ENCODE measurements at regions not wholly inside any gene's neighbourhood (a gene's known extent, or its start where the extent isn't known, plus 50 kb on each side); places are given as distances from the start of the nearest gene placed in this dataset.

DNA sequence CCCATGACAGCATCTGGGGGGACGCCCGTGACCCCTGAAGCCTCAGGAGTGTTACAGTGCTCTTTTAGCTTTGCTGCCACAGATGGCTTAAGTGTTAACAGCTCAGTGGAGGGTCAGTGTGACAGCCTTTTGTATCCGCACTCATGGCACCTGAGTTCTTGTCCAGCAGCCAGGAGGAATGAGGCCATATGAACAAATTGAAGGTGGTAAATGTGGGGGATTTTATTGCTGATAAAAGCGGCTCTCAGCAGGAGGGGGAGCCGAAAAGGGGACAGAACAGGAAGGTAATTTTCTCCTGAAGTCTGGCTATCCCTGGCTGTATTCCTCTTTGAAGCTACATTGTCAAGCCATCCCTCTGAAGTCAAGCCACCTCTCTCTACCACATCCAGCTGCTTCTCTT is 441.0 kb downstream of the RAPGEF2 start:
- TF ChIP-seq, protein P1, sequence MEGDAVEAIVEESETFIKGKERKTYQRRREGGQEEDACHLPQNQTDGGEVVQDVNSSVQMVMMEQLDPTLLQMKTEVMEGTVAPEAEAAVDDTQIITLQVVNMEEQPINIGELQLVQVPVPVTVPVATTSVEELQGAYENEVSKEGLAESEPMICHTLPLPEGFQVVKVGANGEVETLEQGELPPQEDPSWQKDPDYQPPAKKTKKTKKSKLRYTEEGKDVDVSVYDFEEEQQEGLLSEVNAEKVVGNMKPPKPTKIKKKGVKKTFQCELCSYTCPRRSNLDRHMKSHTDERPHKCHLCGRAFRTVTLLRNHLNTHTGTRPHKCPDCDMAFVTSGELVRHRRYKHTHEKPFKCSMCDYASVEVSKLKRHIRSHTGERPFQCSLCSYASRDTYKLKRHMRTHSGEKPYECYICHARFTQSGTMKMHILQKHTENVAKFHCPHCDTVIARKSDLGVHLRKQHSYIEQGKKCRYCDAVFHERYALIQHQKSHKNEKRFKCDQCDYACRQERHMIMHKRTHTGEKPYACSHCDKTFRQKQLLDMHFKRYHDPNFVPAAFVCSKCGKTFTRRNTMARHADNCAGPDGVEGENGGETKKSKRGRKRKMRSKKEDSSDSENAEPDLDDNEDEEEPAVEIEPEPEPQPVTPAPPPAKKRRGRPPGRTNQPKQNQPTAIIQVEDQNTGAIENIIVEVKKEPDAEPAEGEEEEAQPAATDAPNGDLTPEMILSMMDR (conservative IDR thresholded peaks at IDR 0.05 in 1 of 2, IDR thresholded peaks at IDR 0.05 in 1 of 2; ENCODE audit: low read depth in 1 of 2, low read length in 2 of 2) = no peak
- TF ChIP-seq EZH2 (IDR thresholded peaks at IDR 0.05; ENCODE audit: low read length, missing control alignments) = no peak

All from fibroblast of lung (primary cell).